ENCODE measurements at regions not wholly inside any gene's neighbourhood (a gene's known extent, or its start where the extent isn't known, plus 50 kb on each side); places are given as distances from the start of the nearest gene placed in this dataset.

GRCh38 chr12:32946504-32947131 lies 50.0 kb upstream of the PKP2 start:
- POLR2A ChIA-PET (ENCODE audit: low non-redundant PET): no interaction called here
- no peak for DNase-seq (ENCODE audit: low spot score)
- TF ChIP-seq CTCF (conservative IDR thresholded peaks at IDR 0.05; ENCODE audit: low read depth): no peak

More at GRCh38 chr12:32946504-32947131, 50.0 kb upstream of the PKP2 start:
- CTCF ChIA-PET: interaction anchor here (1.0 to 1.4 kb wide), 2 partner anchors 191 to 1076 kb away, joined by 3 to 5 read pairs; partner anchors contain the start of genes ALG10 and YARS2
- H3K27ac ChIP-seq: no peak overlapping the region

Measured in RWPE1 (cell line).